Mesenchymal stem cell (in vitro differentiated cells and primary cell): ENCODE measurements at regions not wholly inside any gene's neighbourhood (a gene's known extent, or its start where the extent isn't known, plus 50 kb on each side); places are given as distances from the start of the nearest gene placed in this dataset.

Source experiments
- DNase-seq: peaks from one replicate; pipeline ENCODE4 v3.0.0-alpha.2; 2013
- H2AFZ ChIP-seq: one replicate; pipeline ENCODE4 v1.6.1; 2013; ENCODE audit warnings: low read depth, mild to moderate bottlenecking, control low read depth, inconsistent platforms, low read length, moderate library complexity
- H2AK5ac ChIP-seq: 2 replicates; pipeline ENCODE4 v1.6.1; 2013; ENCODE audit warnings: low read length, moderate library complexity, mild to moderate bottlenecking, inconsistent platforms; ENCODE audit not compliant: severe bottlenecking
- H2BK120ac ChIP-seq: one replicate; pipeline ENCODE4 v1.6.1; 2013; ENCODE audit warnings: low read depth, mild to moderate bottlenecking, inconsistent platforms, low read length, moderate library complexity
- H2BK12ac ChIP-seq, 2 experiments: one replicate each; pipeline ENCODE4 v1.6.1; 2013; ENCODE audit warnings: inconsistent platforms in 2 of 2, low read length in 2 of 2, mild to moderate bottlenecking in 2 of 2, moderate library complexity in 2 of 2, control low read depth in 1 of 2
- H2BK15ac ChIP-seq: one replicate; pipeline ENCODE4 v1.6.1; 2013; ENCODE audit warnings: mild to moderate bottlenecking, low read depth, inconsistent platforms; ENCODE audit not compliant: poor library complexity, severe bottlenecking
- H2BK5ac ChIP-seq: 2 replicates; pipeline ENCODE4 v1.6.1; 2013; ENCODE audit warnings: low read depth, mild to moderate bottlenecking, low read length, control low read depth, inconsistent platforms; ENCODE audit not compliant: poor library complexity, severe bottlenecking
- H3K14ac ChIP-seq, 2 experiments: one replicate each; pipeline ENCODE4 v1.6.1; 2013; ENCODE audit warnings: inconsistent platforms in 2 of 2, low read length in 2 of 2, control low read depth in 1 of 2, mild to moderate bottlenecking in 1 of 2, moderate library complexity in 1 of 2
- H3K18ac ChIP-seq, 2 experiments: one replicate each; pipeline ENCODE4 v1.6.1; 2013; ENCODE audit warnings: inconsistent platforms in 2 of 2, low read length in 2 of 2, control low read depth in 1 of 2, low read depth in 1 of 2, mild to moderate bottlenecking in 1 of 2
- H3K23ac ChIP-seq, 2 experiments: one replicate each; pipeline ENCODE4 v1.6.1; 2013; ENCODE audit warnings: inconsistent platforms in 2 of 2, low read length in 2 of 2, mild to moderate bottlenecking in 2 of 2, moderate library complexity in 2 of 2, control low read depth in 1 of 2
- H3K27ac ChIP-seq: 2 replicates; pipeline ENCODE4 v1.5.1; 2013; ENCODE audit warnings: mild to moderate bottlenecking, moderate library complexity, low read length, control low read depth, inconsistent platforms; ENCODE audit not compliant: poor library complexity, severe bottlenecking
- H3K27me3 ChIP-seq, 2 experiments: 2 replicates each; pipeline versions ENCODE4 v1.6.1 to v1.7.0; 2013; ENCODE audit warnings: low read length in 2 of 2, mild to moderate bottlenecking in 2 of 2, moderate library complexity in 2 of 2, control low read depth in 1 of 2, inconsistent platforms in 1 of 2; ENCODE audit not compliant: control insufficient read depth in 1 of 2, insufficient read depth in 1 of 2
- H3K36me3 ChIP-seq, 2 experiments: 2 replicates each; pipeline versions ENCODE4 v1.6.1 to v1.7.0; 2013; ENCODE audit warnings: low read length in 2 of 2, control low read depth in 1 of 2, inconsistent platforms in 1 of 2, low read depth in 1 of 2, mild to moderate bottlenecking in 1 of 2; ENCODE audit not compliant: insufficient read depth in 2 of 2, control insufficient read depth in 1 of 2
- H3K4ac ChIP-seq, 2 experiments: one replicate each; pipeline ENCODE4 v1.6.1; 2013; ENCODE audit warnings: inconsistent platforms in 2 of 2, low read length in 2 of 2, mild to moderate bottlenecking in 2 of 2, moderate library complexity in 2 of 2, control low read depth in 1 of 2, low read depth in 1 of 2
- H3K4me1 ChIP-seq: 2 replicates; pipeline ENCODE4 v1.6.1; 2013; ENCODE audit warnings: low read depth, low read length, control low read depth; ENCODE audit not compliant: control insufficient read depth, insufficient read depth
- H3K4me2 ChIP-seq: 2 replicates; pipeline ENCODE4 v1.6.1; 2013; ENCODE audit warnings: low read length, mild to moderate bottlenecking, inconsistent platforms; ENCODE audit not compliant: poor library complexity, severe bottlenecking
- H3K4me3 ChIP-seq, 2 experiments: 2 replicates each; pipeline versions ENCODE4 v1.5.1 to v1.7.0; 2013; ENCODE audit warnings: low read length in 2 of 2, mild to moderate bottlenecking in 2 of 2, control low read depth in 1 of 2, low read depth in 1 of 2; ENCODE audit not compliant: insufficient read depth in 1 of 2
- H3K79me1 ChIP-seq: replicated peaks from 2 replicates; pipeline ENCODE4 v1.6.1; 2013; ENCODE audit warnings: mild to moderate bottlenecking, control low read depth, low read length, inconsistent platforms; ENCODE audit not compliant: poor library complexity, severe bottlenecking
- H3K9ac ChIP-seq: 2 replicates; pipeline ENCODE4 v1.7.0; 2013; ENCODE audit warnings: mild to moderate bottlenecking, low read length, moderate library complexity
- H3K9me3 ChIP-seq: 2 replicates; pipeline ENCODE4 v1.7.0; 2013; ENCODE audit warnings: mild to moderate bottlenecking, low read length; ENCODE audit not compliant: control insufficient read depth
- H4K8ac ChIP-seq: one replicate; pipeline ENCODE4 v1.6.1; 2013; ENCODE audit warnings: inconsistent platforms, mild to moderate bottlenecking, low read length, moderate library complexity
- H4K91ac ChIP-seq: one replicate; pipeline ENCODE4 v1.6.1; 2013; ENCODE audit warnings: mild to moderate bottlenecking, low read length, inconsistent platforms
- WGBS: methylation state at CpG from one replicate; pipeline ENCODE4 v1.1.7; 2013; ENCODE audit warnings: mixed read lengths; 5-methylcytosine and 5-hydroxymethylcytosine counted together

DNA sequence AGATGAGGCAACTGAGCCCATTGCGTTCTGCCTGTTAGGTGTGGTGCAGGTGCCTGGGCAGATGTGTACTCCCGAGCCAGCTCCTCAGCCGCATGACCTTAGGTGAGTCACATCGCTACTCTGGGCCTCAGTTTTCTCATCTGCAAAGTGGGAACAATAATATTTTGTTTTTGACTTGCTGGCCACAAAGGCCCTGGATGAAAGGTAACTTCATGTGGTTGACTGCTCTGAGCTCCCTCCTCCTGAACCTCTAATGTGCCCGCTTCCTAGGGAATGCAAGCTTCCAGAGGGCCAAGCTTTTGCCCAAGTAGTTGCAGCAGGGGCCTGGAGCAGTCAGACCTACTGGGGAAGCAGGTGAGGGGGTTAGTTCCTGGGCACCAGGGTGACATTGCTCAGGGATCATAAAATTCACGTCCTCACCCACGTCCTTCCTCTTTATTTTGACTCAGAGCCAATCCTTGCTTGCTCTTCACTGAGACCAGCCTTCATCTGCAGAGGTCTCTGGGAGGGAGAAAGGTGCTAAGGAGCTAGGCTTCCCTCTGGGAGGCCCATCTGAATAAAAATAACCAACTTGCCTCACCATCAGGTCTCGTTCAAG is 149.0 kb upstream of the TLE3 start:
- Histone ChIP-seq H2BK15ac (no peak overlapping the region), H3K4me1 (peaks cover 12% of the 10 kb centered on the region), H4K91ac (peak overlapping the region; percentile 58), H2BK12ac (no peak overlapping the region), H2BK120ac (no peak overlapping the region), H2AK5ac (no peak overlapping the region), H3K79me1 (no peaks in the 10 kb centered on the region), H3K4me3 (no peak overlapping the region), H2AFZ (no peak overlapping the region), H3K18ac (no peak overlapping the region), H3K36me3 (no peaks in the 10 kb centered on the region), H3K4me2 (no peak overlapping the region), H3K27me3 (peaks cover 33 to 41% of the 10 kb centered on the region in 2 experiments), H3K4ac (no peak overlapping the region), H3K9ac (no peak overlapping the region), H3K9me3 (no peaks in the 10 kb centered on the region), H3K23ac (no peak overlapping the region), H3K27ac (no peak overlapping the region), H3K14ac (peak overlapping the region in 1 of 2 experiments; percentile 84), H2BK5ac (no peak overlapping the region), H4K8ac (no peak overlapping the region)
- DNase-seq, result no peak
- WGBS, result 88% methylated on average over 8 of the region's 8 CpGs

- H2BK5ac ChIP-seq, result no peak overlapping the region
- H3K23ac ChIP-seq, result peak overlapping the region in 1 of 2 experiments; percentile 29
- no peak overlapping the region for H3K27ac ChIP-seq
- peaks cover 34 to 42% of the 10 kb centered on the region in 2 experiments for H3K27me3 ChIP-seq
- no peak overlapping the region for H3K4me2 ChIP-seq
- peak overlapping the region; percentile 58 for H4K91ac ChIP-seq
- no peak overlapping the region for H2BK15ac ChIP-seq
- WGBS, result 69% methylated on average over 12 of the region's 12 CpGs
- no peak overlapping the region for H2AK5ac ChIP-seq
- H2BK120ac ChIP-seq, result no peak overlapping the region
- H3K18ac ChIP-seq, result no peak overlapping the region
- H2AFZ ChIP-seq, result no peak overlapping the region
- peak; percentile 57 for DNase-seq
- H3K79me1 ChIP-seq, result no peaks in the 10 kb centered on the region
- no peaks in the 10 kb centered on the region for H3K9me3 ChIP-seq
- peak overlapping the region in 1 of 2 experiments; percentile 84 for H3K14ac ChIP-seq
- H4K8ac ChIP-seq, result no peak overlapping the region
- H3K9ac ChIP-seq, result no peak overlapping the region
- H2BK12ac ChIP-seq, result no peak overlapping the region
- H3K4me1 ChIP-seq, result peaks cover 12% of the 10 kb centered on the region
- H3K36me3 ChIP-seq, result no peaks in the 10 kb centered on the region
- H3K4ac ChIP-seq, result no peak overlapping the region
- H3K4me3 ChIP-seq, result no peak overlapping the region
These were observed 148.4 kb upstream of the TLE3 start for GRCh38 chr15:70245932-70246622.

DNA sequence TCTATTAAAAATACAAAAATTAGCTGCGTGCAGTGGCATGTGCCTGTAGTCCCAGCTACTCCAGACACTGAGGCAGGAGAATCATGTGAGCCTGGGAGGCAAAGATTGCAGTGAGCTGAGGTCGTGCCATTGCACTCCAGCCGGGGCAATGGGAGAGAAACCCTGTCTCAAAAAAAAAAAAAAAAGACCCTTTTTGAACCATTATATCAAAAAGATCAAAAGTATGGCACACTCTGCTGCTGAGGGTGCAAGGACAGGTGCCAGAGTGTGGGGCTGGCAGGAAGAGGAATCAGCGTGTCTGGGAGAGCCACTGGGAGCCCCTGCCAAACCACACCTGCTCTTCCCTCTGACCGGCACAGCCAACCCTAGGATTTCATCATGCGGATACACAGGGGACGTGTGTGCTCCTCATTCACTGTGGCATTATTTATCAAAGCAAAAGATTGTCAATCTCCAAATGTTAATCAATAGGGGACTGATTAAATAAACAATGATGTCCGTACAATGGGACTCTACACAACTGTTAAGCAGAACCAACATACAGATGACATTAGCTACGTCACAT is 147.3 kb upstream of the TLE3 start:
- Histone ChIP-seq H3K23ac (no peak overlapping the region), H4K91ac (no peak overlapping the region), H2BK120ac (no peak overlapping the region), H3K4ac (no peak overlapping the region), H2BK12ac (no peak overlapping the region), H3K4me3 (no peak overlapping the region), H2BK15ac (no peak overlapping the region), H3K27ac (no peak overlapping the region), H3K9ac (no peak overlapping the region), H3K36me3 (no peaks in the 10 kb centered on the region), H3K79me1 (no peaks in the 10 kb centered on the region), H2AFZ (no peak overlapping the region), H3K18ac (no peak overlapping the region), H3K14ac (no peak overlapping the region), H3K4me2 (no peak overlapping the region), H2BK5ac (no peak overlapping the region), H2AK5ac (no peak overlapping the region), H3K9me3 (no peaks in the 10 kb centered on the region), H4K8ac (no peak overlapping the region), H3K4me1 (peaks cover 12% of the 10 kb centered on the region), H3K27me3 (peaks cover 34 to 36% of the 10 kb centered on the region in 2 experiments)
- 96% methylated on average over 6 of the region's 9 CpGs for WGBS
- no peak for DNase-seq

- Histone ChIP-seq H3K4ac (no peak overlapping the region), H3K23ac (no peak overlapping the region), H3K14ac (no peak overlapping the region), H2BK120ac (no peak overlapping the region), H3K27me3 (peaks cover 29 to 34% of the 10 kb centered on the region in 2 experiments), H4K8ac (no peak overlapping the region), H2AK5ac (no peak overlapping the region), H3K4me2 (no peak overlapping the region), H2AFZ (no peak overlapping the region), H3K36me3 (no peaks in the 10 kb centered on the region), H3K4me1 (peaks cover 12% of the 10 kb centered on the region), H2BK12ac (no peak overlapping the region), H3K9ac (no peak overlapping the region), H3K27ac (no peak overlapping the region), H3K4me3 (no peak overlapping the region), H2BK5ac (no peak overlapping the region), H2BK15ac (peak overlapping the region; percentile 21), H4K91ac (no peak overlapping the region), H3K79me1 (no peaks in the 10 kb centered on the region), H3K18ac (no peak overlapping the region), H3K9me3 (no peaks in the 10 kb centered on the region)
- WGBS, result 87% methylated on average over 7 of the region's 7 CpGs
- no peak for DNase-seq
These were observed 146.2 kb upstream of the TLE3 start for GRCh38 chr15:70243686-70244540.
